ENCODE measurements at regions not wholly inside any gene's neighbourhood (a gene's known extent, or its start where the extent isn't known, plus 50 kb on each side); places are given as distances from the start of the nearest gene placed in this dataset.

GRCh38 chr13:107375701-107376340 lies 807.9 kb upstream of the ARGLU1 start:
- TF ChIP-seq CTCF (IDR thresholded peaks at IDR 0.05): no peak
- no peak for TF ChIP-seq POLR2A (IDR thresholded peaks at IDR 0.05)
